Astrocyte (in vitro differentiated cells and primary cell): ENCODE measurements at regions not wholly inside any gene's neighbourhood (a gene's known extent, or its start where the extent isn't known, plus 50 kb on each side); places are given as distances from the start of the nearest gene placed in this dataset.

Experiments
- DNase-seq: peaks from one replicate; pipeline ENCODE4 v3.0.0-alpha.2; 2010; ENCODE audit warnings: low read depth
- FAIRE-seq: peaks from 2 replicates; lab custom pipeline; 2011; peaks lifted over from hg19 to GRCh38; lab: Jason Lieb, UNC
- H2AFZ ChIP-seq: 2 replicates; pipeline ENCODE4 v1.6.0; 2012; ENCODE audit warnings: low read depth, low read length, inconsistent platforms
- H3K27ac ChIP-seq: 2 replicates; pipeline ENCODE4 v1.5.1; 2011; ENCODE audit warnings: low read depth, low read length, inconsistent platforms
- H3K27me3 ChIP-seq: 2 replicates; pipeline ENCODE4 v1.6.0; 2011; ENCODE audit warnings: low read length, inconsistent platforms; ENCODE audit not compliant: insufficient read depth
- H3K36me3 ChIP-seq: 2 replicates; pipeline ENCODE4 v1.5.1; 2011; ENCODE audit warnings: low read length, inconsistent platforms; ENCODE audit not compliant: insufficient read depth
- H3K4me1 ChIP-seq: 2 replicates; pipeline ENCODE4 v1.5.1; 2011; ENCODE audit warnings: low read length, inconsistent platforms; ENCODE audit not compliant: insufficient read depth
- H3K4me2 ChIP-seq: 2 replicates; pipeline ENCODE4 v1.6.0; 2012; ENCODE audit warnings: low read length, inconsistent platforms
- H3K4me3 ChIP-seq: 2 replicates; pipeline ENCODE4 v1.5.1; 2011; ENCODE audit warnings: low read depth, mild to moderate bottlenecking, low read length, inconsistent platforms; ENCODE audit not compliant: insufficient read depth
- H3K79me2 ChIP-seq: 2 replicates; pipeline ENCODE4 v1.6.0; 2012; ENCODE audit warnings: mild to moderate bottlenecking, low read length, inconsistent platforms; ENCODE audit not compliant: insufficient read depth
- H3K9ac ChIP-seq: 2 replicates; pipeline ENCODE4 v1.6.0; 2012; ENCODE audit warnings: mild to moderate bottlenecking, low read length, inconsistent platforms
- H3K9me3 ChIP-seq: 2 replicates; pipeline ENCODE4 v1.5.1; 2012; ENCODE audit warnings: low read depth, mild to moderate bottlenecking, low read length, inconsistent platforms; ENCODE audit not compliant: insufficient read depth
- H4K20me1 ChIP-seq: 2 replicates; pipeline ENCODE4 v1.6.0; 2012; ENCODE audit warnings: low read length, inconsistent platforms; ENCODE audit not compliant: insufficient read depth
- H3K27ac Mint-ChIP-seq: one replicate; pipeline ENCODE4 v1.8.0; 2021; ENCODE audit warnings: mild to moderate bottlenecking, mixed read lengths; ENCODE audit not compliant: unreplicated experiment
- H3K27me3 Mint-ChIP-seq: one replicate; pipeline ENCODE4 v1.8.0; 2021; ENCODE audit warnings: low read depth, mixed read lengths; ENCODE audit not compliant: unreplicated experiment
- H3K36me3 Mint-ChIP-seq: one replicate; pipeline ENCODE4 v1.8.0; 2021; ENCODE audit warnings: low read depth, mixed read lengths; ENCODE audit not compliant: unreplicated experiment
- H3K4me1 Mint-ChIP-seq: one replicate; pipeline ENCODE4 v1.8.0; 2021; ENCODE audit warnings: low read depth, mixed read lengths; ENCODE audit not compliant: unreplicated experiment
- H3K4me3 Mint-ChIP-seq: one replicate; pipeline ENCODE4 v1.8.0; 2021; ENCODE audit warnings: mild to moderate bottlenecking, moderate library complexity, mixed read lengths; ENCODE audit not compliant: unreplicated experiment
- H3K9me3 Mint-ChIP-seq: one replicate; pipeline ENCODE4 v1.8.0; 2021; ENCODE audit warnings: mild to moderate bottlenecking, mixed read lengths; ENCODE audit not compliant: unreplicated experiment
- CTCF ChIP-seq: IDR thresholded peaks from 2 replicates; pipeline ENCODE4 v1.5.1; 2011; ENCODE audit warnings: low read depth, mild to moderate bottlenecking, inconsistent platforms, low read length, moderate library complexity; ENCODE audit not compliant: insufficient read depth
- EZH2 ChIP-seq: IDR thresholded peaks from 2 replicates; pipeline ENCODE4 v1.6.1; 2012; ENCODE audit warnings: mild to moderate bottlenecking, low read length, inconsistent platforms; ENCODE audit not compliant: insufficient read depth

- H3K9me3 Mint-ChIP-seq: no peaks in the 10 kb centered on the region
- H3K36me3 Mint-ChIP-seq: no peaks in the 10 kb centered on the region
Observed at GRCh38 chr2:234842753-234843152, 109.1 kb upstream of the SH3BP4 start.

GRCh38 chr2:234841321-234842015, 110.3 kb upstream of the SH3BP4 start:
- DNase-seq: no peak
- FAIRE-seq: no peak
- Mint-ChIP-seq H3K27me3 (no peaks in the 10 kb centered on the region), H3K36me3 (no peaks in the 10 kb centered on the region), H3K27ac (peak overlapping the region; percentile 69), H3K9me3 (no peaks in the 10 kb centered on the region), H3K4me3 (no peak overlapping the region), H3K4me1 (peaks cover 45% of the 10 kb centered on the region)
- no peaks in the 10 kb centered on the region for H3K27me3 ChIP-seq
- H3K27ac ChIP-seq: no peak overlapping the region
- H3K79me2 ChIP-seq: no peaks in the 10 kb centered on the region
- peaks cover 31% of the 10 kb centered on the region for H3K4me1 ChIP-seq
- H3K9ac ChIP-seq: no peak overlapping the region
- no peak overlapping the region for H3K4me2 ChIP-seq
- H3K9me3 ChIP-seq: no peaks in the 10 kb centered on the region
- H4K20me1 ChIP-seq: no peaks in the 10 kb centered on the region
- TF ChIP-seq EZH2 (no peak), CTCF (no peak)
- H3K36me3 ChIP-seq: no peaks in the 10 kb centered on the region
- no peak overlapping the region for H3K4me3 ChIP-seq
- H2AFZ ChIP-seq: no peak overlapping the region

More at GRCh38 chr2:234842753-234843152, 109.1 kb upstream of the SH3BP4 start:
- Histone ChIP-seq H2AFZ (no peak overlapping the region), H3K4me3 (no peak overlapping the region), H3K9me3 (no peaks in the 10 kb centered on the region), H3K27ac (no peak overlapping the region), H3K9ac (no peak overlapping the region), H3K79me2 (no peaks in the 10 kb centered on the region), H3K36me3 (no peaks in the 10 kb centered on the region), H3K4me1 (peaks cover 31% of the 10 kb centered on the region), H3K27me3 (no peaks in the 10 kb centered on the region), H4K20me1 (no peaks in the 10 kb centered on the region), H3K4me2 (no peak overlapping the region)
- H3K4me1 Mint-ChIP-seq: peaks cover 50% of the 10 kb centered on the region
- H3K4me3 Mint-ChIP-seq: no peak overlapping the region
- FAIRE-seq: no peak
- no peak for TF ChIP-seq CTCF
- TF ChIP-seq EZH2: no peak
- H3K27ac Mint-ChIP-seq: no peak overlapping the region
- no peak for DNase-seq
- no peaks in the 10 kb centered on the region for H3K27me3 Mint-ChIP-seq

GRCh38 chr2:234840336-234840735, 111.5 kb upstream of the SH3BP4 start:
- Histone ChIP-seq H3K36me3 (no peaks in the 10 kb centered on the region), H3K4me1 (peaks cover 31% of the 10 kb centered on the region), H3K4me2 (peak overlapping the region; percentile 45), H3K27me3 (no peaks in the 10 kb centered on the region), H3K79me2 (no peaks in the 10 kb centered on the region), H3K9me3 (no peaks in the 10 kb centered on the region), H3K9ac (no peak overlapping the region), H3K4me3 (no peak overlapping the region), H3K27ac (peak overlapping the region; percentile 55), H2AFZ (no peak overlapping the region), H4K20me1 (no peaks in the 10 kb centered on the region)
- Mint-ChIP-seq H3K27me3 (no peaks in the 10 kb centered on the region), H3K27ac (peak overlapping the region; percentile 41), H3K9me3 (no peaks in the 10 kb centered on the region), H3K4me1 (peaks cover 49% of the 10 kb centered on the region), H3K4me3 (peak overlapping the region; percentile 28), H3K36me3 (no peaks in the 10 kb centered on the region)
- TF ChIP-seq EZH2 (no peak), CTCF (no peak)
- peak; percentile 93 for FAIRE-seq
- peak; percentile 98 for DNase-seq
